Nephron progenitor cell (in vitro differentiated cells): ENCODE measurements at regions not wholly inside any gene's neighbourhood (a gene's known extent, or its start where the extent isn't known, plus 50 kb on each side); places are given as distances from the start of the nearest gene placed in this dataset.

Experiments
- DNase-seq: peaks from one replicate; pipeline ENCODE4 v3.0.0; 2021
- H3K27ac Mint-ChIP-seq: 2 replicates; pipeline ENCODE4 v1.8.0; 2021; ENCODE audit warnings: mild to moderate bottlenecking, moderate library complexity, mixed read lengths
- H3K27me3 Mint-ChIP-seq: 2 replicates; pipeline ENCODE4 v1.8.0; 2021; ENCODE audit warnings: mild to moderate bottlenecking, low read depth, mixed read lengths; ENCODE audit not compliant: poor library complexity
- H3K36me3 Mint-ChIP-seq: 2 replicates; pipeline ENCODE4 v1.8.0; 2021; ENCODE audit warnings: low read depth, mixed read lengths
- H3K4me1 Mint-ChIP-seq: 2 replicates; pipeline ENCODE4 v1.8.0; 2021; ENCODE audit warnings: mixed read lengths
- H3K4me3 Mint-ChIP-seq: 2 replicates; pipeline ENCODE4 v1.8.0; 2021; ENCODE audit warnings: mild to moderate bottlenecking, moderate library complexity, mixed read lengths
- H3K9me3 Mint-ChIP-seq: 2 replicates; pipeline ENCODE4 v1.8.0; 2021; ENCODE audit warnings: mild to moderate bottlenecking, moderate library complexity, mixed read lengths
- TF ChIP-seq, protein P1 (sequence below): fragments of 200-600 bp; sonication (generic); IDR thresholded peaks from 2 replicates; pipeline ENCODE4 v1.5.0; 2021; ENCODE audit warnings: antibody characterized with exemption

DNA sequence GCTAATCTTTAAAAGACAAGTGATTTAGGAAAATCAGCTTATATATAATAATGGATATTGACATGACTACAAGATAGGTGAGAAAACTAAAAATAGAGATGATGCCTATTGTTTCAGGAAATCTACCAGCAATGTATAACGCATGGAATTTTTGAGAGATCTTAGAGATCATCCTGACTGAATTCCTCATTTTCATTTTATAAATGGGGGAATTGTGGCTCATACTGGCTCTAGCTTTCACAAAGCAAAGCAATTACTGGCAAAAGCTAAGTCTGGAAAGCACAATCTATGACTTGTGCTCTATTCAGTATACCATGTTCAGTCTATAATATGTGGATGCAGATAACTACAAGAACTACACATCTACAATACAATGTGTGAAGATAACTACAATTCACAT lies 51.9 kb upstream of the FANCL start:
- no peaks in the 10 kb centered on the region for H3K36me3 Mint-ChIP-seq
- no peaks in the 10 kb centered on the region for H3K9me3 Mint-ChIP-seq
- no peaks in the 10 kb centered on the region for H3K27me3 Mint-ChIP-seq
- H3K27ac Mint-ChIP-seq: no peak overlapping the region
- TF ChIP-seq, protein P1, sequence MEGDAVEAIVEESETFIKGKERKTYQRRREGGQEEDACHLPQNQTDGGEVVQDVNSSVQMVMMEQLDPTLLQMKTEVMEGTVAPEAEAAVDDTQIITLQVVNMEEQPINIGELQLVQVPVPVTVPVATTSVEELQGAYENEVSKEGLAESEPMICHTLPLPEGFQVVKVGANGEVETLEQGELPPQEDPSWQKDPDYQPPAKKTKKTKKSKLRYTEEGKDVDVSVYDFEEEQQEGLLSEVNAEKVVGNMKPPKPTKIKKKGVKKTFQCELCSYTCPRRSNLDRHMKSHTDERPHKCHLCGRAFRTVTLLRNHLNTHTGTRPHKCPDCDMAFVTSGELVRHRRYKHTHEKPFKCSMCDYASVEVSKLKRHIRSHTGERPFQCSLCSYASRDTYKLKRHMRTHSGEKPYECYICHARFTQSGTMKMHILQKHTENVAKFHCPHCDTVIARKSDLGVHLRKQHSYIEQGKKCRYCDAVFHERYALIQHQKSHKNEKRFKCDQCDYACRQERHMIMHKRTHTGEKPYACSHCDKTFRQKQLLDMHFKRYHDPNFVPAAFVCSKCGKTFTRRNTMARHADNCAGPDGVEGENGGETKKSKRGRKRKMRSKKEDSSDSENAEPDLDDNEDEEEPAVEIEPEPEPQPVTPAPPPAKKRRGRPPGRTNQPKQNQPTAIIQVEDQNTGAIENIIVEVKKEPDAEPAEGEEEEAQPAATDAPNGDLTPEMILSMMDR: no peak
- DNase-seq: no peak
- no peaks in the 10 kb centered on the region for H3K4me1 Mint-ChIP-seq
- H3K4me3 Mint-ChIP-seq: no peak overlapping the region

DNA sequence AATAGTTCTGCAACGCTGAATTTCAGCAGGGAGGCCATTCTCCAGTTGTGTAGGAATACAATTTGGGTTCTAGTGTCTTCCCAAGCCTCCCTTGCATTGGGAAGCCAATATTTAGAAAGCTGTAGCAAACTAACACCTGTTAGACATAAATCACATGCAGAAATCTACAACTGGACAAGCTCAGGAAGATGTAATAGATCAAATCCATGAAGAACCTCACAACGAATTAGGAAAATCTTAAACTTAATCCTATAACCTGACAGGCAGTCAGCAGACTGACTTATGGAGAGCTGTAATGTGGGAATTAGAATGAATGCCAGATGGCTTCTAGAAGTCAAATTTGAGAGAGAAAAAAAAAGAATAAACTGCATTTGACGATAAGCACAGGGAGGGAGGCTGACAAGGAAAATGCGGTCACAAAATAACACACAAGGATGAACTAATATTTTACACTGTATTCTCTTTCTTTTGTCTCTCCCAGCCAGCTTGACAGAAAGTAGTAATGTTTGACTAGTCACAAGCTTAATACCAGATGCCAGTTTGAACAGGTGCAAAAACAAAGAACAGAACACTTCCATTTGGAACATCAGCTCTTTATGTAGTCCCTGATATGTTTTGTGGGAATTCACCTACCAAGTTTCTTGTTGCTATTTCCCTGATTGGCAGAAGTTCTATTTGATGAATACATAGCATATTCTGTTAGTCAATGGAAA lies 50.8 kb upstream of the FANCL start:
- no peaks in the 10 kb centered on the region for H3K9me3 Mint-ChIP-seq
- H3K27ac Mint-ChIP-seq: no peak overlapping the region
- no peaks in the 10 kb centered on the region for H3K27me3 Mint-ChIP-seq
- H3K4me1 Mint-ChIP-seq: no peaks in the 10 kb centered on the region
- TF ChIP-seq, protein P1: no peak
- H3K36me3 Mint-ChIP-seq: no peaks in the 10 kb centered on the region
- H3K4me3 Mint-ChIP-seq: no peak overlapping the region
- no peak for DNase-seq
